ENCODE measurements at regions not wholly inside any gene's neighbourhood (a gene's known extent, or its start where the extent isn't known, plus 50 kb on each side); places are given as distances from the start of the nearest gene placed in this dataset.
"Not testable (repeated sequence)": the region's sequence is repeated elsewhere in the genome, so short reads cannot be mapped to it uniquely, and the experiment has no call there.

DNA sequence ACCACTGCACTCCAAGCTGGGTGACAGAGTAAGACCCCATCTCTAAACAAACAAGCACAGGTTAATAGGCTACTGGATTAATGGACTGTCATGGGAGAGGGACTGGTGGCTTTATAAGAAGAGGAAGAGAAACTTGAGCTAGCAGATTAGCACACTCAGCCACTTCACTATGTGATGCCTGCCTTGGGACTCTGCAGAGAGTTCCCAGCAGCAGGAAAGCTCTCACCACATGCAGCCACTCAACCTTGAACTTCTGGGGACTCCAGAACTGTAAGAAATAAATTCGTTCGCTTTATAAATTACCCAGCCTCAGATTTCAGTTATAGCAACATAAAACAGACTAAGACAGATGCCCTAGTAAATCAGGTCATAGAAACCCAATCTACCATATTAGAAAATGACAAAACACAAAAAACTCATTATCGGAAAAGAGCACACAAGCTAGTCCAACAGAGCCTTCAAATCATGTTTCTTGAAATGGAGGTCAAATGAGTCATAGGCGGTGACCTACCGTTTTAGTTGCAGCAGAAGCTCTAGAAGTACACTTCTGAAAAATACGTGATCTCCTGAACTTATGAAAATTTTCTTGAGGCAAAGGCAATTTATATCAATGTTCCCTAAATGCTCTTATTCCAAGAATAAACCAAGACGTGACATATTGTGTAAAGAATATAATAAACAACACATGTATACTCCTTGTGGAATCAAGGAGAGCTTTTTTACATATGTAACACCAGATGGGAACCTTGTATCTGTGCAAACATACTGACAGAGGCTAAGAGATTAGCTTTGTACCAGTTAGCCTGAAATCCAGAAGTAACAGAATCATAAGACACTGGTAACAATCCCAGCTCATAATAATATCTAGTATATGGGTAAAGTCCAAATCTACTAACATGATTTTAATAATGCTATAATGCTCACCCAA is 340.9 kb upstream of the SGCG start:
- DNase-seq (ENCODE audit: low spot score in 2 of 2), result no peak
- Histone ChIP-seq H3K36me3 (no peaks in the 10 kb centered on the region), H3K27ac (no peak overlapping the region), H3K9me3 (no peaks in the 10 kb centered on the region), H3K4me3 (no peak overlapping the region), H3K4me1 (no peaks in the 10 kb centered on the region), H3K27me3 (peaks cover 0 to 16% of the 10 kb centered on the region in 2 donors)
- TF ChIP-seq, protein P1, sequence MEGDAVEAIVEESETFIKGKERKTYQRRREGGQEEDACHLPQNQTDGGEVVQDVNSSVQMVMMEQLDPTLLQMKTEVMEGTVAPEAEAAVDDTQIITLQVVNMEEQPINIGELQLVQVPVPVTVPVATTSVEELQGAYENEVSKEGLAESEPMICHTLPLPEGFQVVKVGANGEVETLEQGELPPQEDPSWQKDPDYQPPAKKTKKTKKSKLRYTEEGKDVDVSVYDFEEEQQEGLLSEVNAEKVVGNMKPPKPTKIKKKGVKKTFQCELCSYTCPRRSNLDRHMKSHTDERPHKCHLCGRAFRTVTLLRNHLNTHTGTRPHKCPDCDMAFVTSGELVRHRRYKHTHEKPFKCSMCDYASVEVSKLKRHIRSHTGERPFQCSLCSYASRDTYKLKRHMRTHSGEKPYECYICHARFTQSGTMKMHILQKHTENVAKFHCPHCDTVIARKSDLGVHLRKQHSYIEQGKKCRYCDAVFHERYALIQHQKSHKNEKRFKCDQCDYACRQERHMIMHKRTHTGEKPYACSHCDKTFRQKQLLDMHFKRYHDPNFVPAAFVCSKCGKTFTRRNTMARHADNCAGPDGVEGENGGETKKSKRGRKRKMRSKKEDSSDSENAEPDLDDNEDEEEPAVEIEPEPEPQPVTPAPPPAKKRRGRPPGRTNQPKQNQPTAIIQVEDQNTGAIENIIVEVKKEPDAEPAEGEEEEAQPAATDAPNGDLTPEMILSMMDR (IDR thresholded peaks at IDR 0.05), result no peak
- TF ChIP-seq POLR2A (IDR thresholded peaks at IDR 0.05) (no peak), POLR2AphosphoS5 (IDR thresholded peaks at IDR 0.05) (no peak)
- intact Hi-C loops (cut with DNase I; ENCODE audit: low total_unique reads), result no loop called here

DNA sequence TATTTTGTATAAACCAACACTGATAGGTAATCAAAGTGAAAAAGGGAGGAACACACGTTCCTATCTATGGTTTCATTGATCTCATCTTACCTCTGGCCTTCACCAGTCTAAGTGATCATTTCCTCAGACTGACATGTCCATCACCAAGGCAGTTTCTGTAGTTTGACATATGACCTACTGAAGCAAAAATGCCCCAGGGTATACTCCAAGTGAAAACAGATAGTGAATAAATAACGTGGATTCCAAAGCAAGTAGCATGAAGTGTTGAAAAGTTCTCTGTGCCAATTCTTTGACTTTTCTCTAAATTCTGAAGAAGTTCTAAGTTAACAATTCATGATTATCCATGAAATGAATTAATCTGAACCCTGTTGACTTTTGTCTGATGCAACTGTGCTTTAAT is 334.2 kb upstream of the SGCG start:
- Histone ChIP-seq H3K36me3 (no peaks in the 10 kb centered on the region), H3K27ac (no peak overlapping the region), H3K9me3 (no peaks in the 10 kb centered on the region), H3K4me1 (no peaks in the 10 kb centered on the region), H3K4me3 (no peak overlapping the region), H3K27me3 (peaks cover 0 to under 1% of the 10 kb centered on the region in 2 donors)
- intact Hi-C loops (cut with DNase I; ENCODE audit: low total_unique reads), result no loop called here
- no peak for DNase-seq (ENCODE audit: low spot score in 2 of 2)
- no peak for TF ChIP-seq POLR2A (IDR thresholded peaks at IDR 0.05)
- TF ChIP-seq POLR2AphosphoS5 (IDR thresholded peaks at IDR 0.05), result no peak
- TF ChIP-seq, protein P1 (IDR thresholded peaks at IDR 0.05), result no peak

DNA sequence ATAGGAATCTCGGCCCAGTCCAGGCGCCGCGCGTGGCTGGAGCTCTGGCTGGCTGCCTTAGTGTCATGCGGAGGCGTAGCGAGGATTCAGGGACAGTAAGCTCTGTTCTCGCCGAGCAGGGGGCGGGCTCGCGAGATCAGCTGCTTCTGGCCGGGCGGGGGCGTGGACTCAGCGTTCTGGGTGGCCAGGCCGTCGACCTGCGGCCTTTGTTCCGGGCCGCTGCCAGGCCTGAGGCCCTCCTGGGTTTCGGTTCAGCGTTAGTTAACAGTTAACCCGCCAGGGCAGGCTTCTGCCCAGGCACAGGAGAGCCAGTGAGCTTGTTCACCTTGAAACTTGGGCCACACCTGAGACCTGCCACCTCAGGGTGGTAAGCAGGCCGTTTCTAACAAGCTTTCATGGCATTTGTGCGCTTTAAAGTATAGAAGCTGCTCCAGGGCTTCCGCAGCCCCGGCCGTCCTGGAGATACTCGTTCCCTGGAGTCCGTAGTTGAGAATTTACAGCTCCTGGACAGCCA is 332.2 kb upstream of the SGCG start:
- H3K36me3 ChIP-seq, result no peaks in the 10 kb centered on the region
- intact Hi-C loops (cut with DNase I; ENCODE audit: low total_unique reads), result no loop called here
- DNase-seq (ENCODE audit: low spot score in 2 of 2), result no peak
- H3K27me3 ChIP-seq, result no peaks in the 10 kb centered on the region
- no peaks in the 10 kb centered on the region for H3K4me1 ChIP-seq
- no peak overlapping the region for H3K4me3 ChIP-seq
- TF ChIP-seq POLR2AphosphoS5 (IDR thresholded peaks at IDR 0.05), result no peak
- TF ChIP-seq, protein P1 (IDR thresholded peaks at IDR 0.05), result no peak
- TF ChIP-seq POLR2A (IDR thresholded peaks at IDR 0.05), result no peak
- no peaks in the 10 kb centered on the region for H3K9me3 ChIP-seq
- no peak overlapping the region for H3K27ac ChIP-seq

DNA sequence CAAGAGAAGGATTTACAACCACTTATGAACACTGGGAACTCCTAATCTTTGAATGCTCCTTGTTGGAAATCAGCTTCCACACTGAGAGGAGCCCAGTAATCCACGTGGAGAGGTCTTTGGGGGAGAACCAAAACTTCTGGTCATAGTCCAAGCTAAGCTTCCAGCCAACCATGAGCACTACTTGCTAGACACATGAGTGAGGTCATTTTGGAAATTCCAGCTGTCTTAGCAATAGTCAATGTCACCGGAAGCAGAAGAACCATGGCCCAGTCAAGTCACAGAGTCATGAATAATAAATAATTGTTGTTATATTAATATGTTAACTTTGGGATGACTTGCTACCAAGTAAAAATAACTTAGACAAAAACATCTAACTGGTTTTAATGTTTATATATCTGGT is 324.9 kb upstream of the SGCG start:
- DNase-seq (ENCODE audit: low spot score in 2 of 2), result no peak
- Histone ChIP-seq H3K36me3 (no peaks in the 10 kb centered on the region), H3K4me3 (no peak overlapping the region), H3K9me3 (no peaks in the 10 kb centered on the region), H3K27ac (no peak overlapping the region), H3K4me1 (no peaks in the 10 kb centered on the region), H3K27me3 (no peaks in the 10 kb centered on the region)
- intact Hi-C loops (cut with DNase I; ENCODE audit: low total_unique reads), result no loop called here
- no peak for TF ChIP-seq POLR2A (IDR thresholded peaks at IDR 0.05)
- TF ChIP-seq, protein P1 (IDR thresholded peaks at IDR 0.05), result no peak
- TF ChIP-seq POLR2AphosphoS5 (IDR thresholded peaks at IDR 0.05), result no peak

DNA sequence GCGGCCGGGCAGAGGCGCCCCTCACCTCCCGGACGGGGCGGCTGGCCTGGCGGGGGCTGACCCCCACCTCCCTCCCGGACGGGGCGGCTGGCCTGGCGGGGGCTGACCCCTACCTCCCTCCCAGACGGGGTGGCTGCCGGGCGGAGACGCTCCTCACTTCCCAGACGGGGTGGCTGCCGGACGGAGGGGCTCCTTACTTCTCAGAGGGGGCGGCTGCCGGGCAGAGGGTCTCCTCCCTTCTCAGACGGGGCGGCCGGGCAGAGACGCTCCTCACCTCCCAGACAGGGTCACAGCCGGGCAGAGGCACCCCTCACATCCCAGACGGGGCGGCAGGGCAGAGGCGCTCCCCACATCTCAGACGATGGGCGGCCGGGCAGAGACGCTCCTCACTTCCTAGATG is 321.8 kb upstream of the SGCG start:
- H3K4me3 ChIP-seq; DNase-seq (ENCODE audit: low spot score in 2 of 2); H3K36me3 ChIP-seq; H3K27me3 ChIP-seq; H3K9me3 ChIP-seq; H3K27ac ChIP-seq; intact Hi-C loops (cut with DNase I; ENCODE audit: low total_unique reads); H3K4me1 ChIP-seq: not testable (repeated sequence)

DNA sequence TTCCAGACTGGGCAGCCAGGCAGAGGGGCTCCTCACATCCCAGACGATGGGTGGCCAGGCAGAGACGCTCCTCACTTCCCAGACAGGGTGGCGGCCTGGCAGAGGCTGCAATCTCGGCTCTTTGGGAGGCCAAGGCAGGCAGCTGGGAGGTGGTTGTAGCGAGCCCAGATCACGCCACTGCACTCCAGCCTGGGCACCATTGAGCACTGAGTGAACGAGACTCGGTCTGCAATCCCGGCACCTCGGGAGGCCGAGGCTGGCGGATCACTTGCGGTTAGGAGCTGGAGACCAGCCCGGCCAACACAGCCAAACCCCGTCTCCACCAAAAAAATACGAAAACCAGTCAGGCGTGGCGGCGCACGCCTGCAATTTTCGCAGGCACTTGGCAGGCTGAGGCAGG is 321.4 kb upstream of the SGCG start:
- H3K4me3 ChIP-seq; intact Hi-C loops (cut with DNase I; ENCODE audit: low total_unique reads); H3K27ac ChIP-seq; DNase-seq (ENCODE audit: low spot score in 2 of 2); H3K9me3 ChIP-seq; H3K36me3 ChIP-seq; H3K4me1 ChIP-seq; H3K27me3 ChIP-seq: not testable (repeated sequence)
